Stomach (tissue), 8 donors: ENCODE measurements at regions not wholly inside any gene's neighbourhood (a gene's known extent, or its start where the extent isn't known, plus 50 kb on each side); places are given as distances from the start of the nearest gene placed in this dataset.
A peak's percentile ranks its signal among the peaks of the same experiment; 100 is the strongest.

ENCODE experiments used
- DNase-seq, 2 donors: peaks; one replicate each; pipeline versions ENCODE4 v3.0.0 to v3.0.0-alpha.2; 2013 to 2019
- H3K27ac ChIP-seq, 5 donors: fragments of 200-600 bp in 4 of 5; sonication (generic) in 4 of 5; one replicate each; pipeline ENCODE4 v1.5.1; 2013 to 2019; ENCODE audit warnings: mild to moderate bottlenecking in 1 of 5, moderate library complexity in 1 of 5
- H3K27me3 ChIP-seq, 3 donors: fragments of 200-600 bp; sonication (generic); one replicate each; pipeline ENCODE4 v1.5.1; 2017 to 2019; ENCODE audit warnings: mixed run types in 1 of 3
- H3K36me3 ChIP-seq, 4 donors: fragments of 200-600 bp; sonication (generic); 1 replicate in 3 of 4; 2 replicates in 1 of 4; pipeline ENCODE4 v1.5.1; 2016 to 2019
- H3K4me1 ChIP-seq, 4 donors: fragments of 200-600 bp; sonication (generic); one replicate each; pipeline ENCODE4 v1.5.1; 2016 to 2019
- H3K4me3 ChIP-seq, 4 donors: fragments of 200-600 bp; sonication (generic) in 3 of 4; one replicate each; pipeline ENCODE4 v1.5.1; 2016 to 2019; ENCODE audit warnings: mild to moderate bottlenecking in 1 of 4
- H3K9me3 ChIP-seq, 4 donors: fragments of 200-600 bp; sonication (generic); one replicate each; pipeline ENCODE4 v1.5.1; 2016 to 2019
- CTCF ChIP-seq, 7 experiments: fragments of 450-650 bp in 4 of 7; fragments of 200-600 bp in 3 of 7; sonication (generic) in 3 of 7; IDR thresholded peaks; one replicate each; pipeline ENCODE4 v1.5.1; 2016 to 2019; ENCODE audit warnings: antibody characterized with exemption in 7 of 7, control low read depth in 2 of 7, mild to moderate bottlenecking in 1 of 7
- EP300 ChIP-seq: sonication (generic); formaldehyde crosslinking; IDR thresholded peaks from one replicate; pipeline ENCODE4 v1.6.1; 2017; ENCODE audit warnings: antibody characterized with exemption
- POLR2A ChIP-seq, 4 donors: fragments of 450-650 bp; IDR thresholded peaks; one replicate each; pipeline ENCODE4 v1.6.1; 2016; ENCODE audit warnings: antibody characterized with exemption in 4 of 4, control low read depth in 2 of 4, mild to moderate bottlenecking in 1 of 4, moderate library complexity in 1 of 4
- POLR2AphosphoS5 ChIP-seq, 3 donors: sonication (generic); formaldehyde crosslinking; IDR thresholded peaks; one replicate each; pipeline ENCODE4 v1.6.1; 2016; ENCODE audit warnings: antibody characterized with exemption in 3 of 3
- WGBS, 5 donors: extraction: QIAGEN DNeasy Blood & Tissue Kit in 3 of 5; methylation state at CpG; one replicate each; pipeline versions ENCODE4 v1.1.5 to v1.1.7; 2013 to 2018; 5-methylcytosine and 5-hydroxymethylcytosine counted together
- intact Hi-C: fragments of 100-400 bp; cut with DNase I; formaldehyde crosslinking; loops from one replicate; pipeline ENCODE4 v1.15.1; 2023; ENCODE audit warnings: low total_unique reads
- donor health status: healthy with polysubstance abuse.
- donor health status: Bipolar disorder and iron deficiency.
- donor health status: healthy.

DNA sequence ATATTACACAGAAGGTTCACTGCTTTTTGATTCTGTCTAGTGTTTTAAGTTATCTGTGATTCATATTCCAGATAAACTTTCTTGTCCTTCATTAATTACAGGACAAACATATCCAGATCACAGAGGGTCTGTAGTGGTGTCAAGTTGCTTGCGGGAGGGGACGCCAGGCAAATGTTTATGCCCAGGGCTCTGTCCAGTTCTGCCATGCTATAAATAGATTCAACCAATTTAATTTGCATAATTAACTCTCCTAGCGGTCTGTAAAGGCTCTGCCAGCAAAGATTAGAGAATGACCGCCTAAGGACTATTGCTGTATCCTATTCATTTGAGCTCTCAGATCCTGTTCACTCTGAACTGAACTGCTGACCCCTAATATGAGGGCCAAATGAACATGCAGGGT is 59.7 kb upstream of the TRPC4 start:
- Histone ChIP-seq H3K27me3 (no peaks in the 10 kb centered on the region), H3K4me1 (no peaks in the 10 kb centered on the region), H3K36me3 (no peaks in the 10 kb centered on the region), H3K27ac (no peak overlapping the region), H3K9me3 (no peaks in the 10 kb centered on the region), H3K4me3 (no peak overlapping the region)
- 51 to 60% (median 56%) methylated on average over 4 of the region's 4 CpGs for WGBS, 5 donors
- TF ChIP-seq EP300 (no peak), POLR2A (IDR thresholded peaks at IDR 0.05) (no peak), POLR2AphosphoS5 (IDR thresholded peaks at IDR 0.05) (no peak)
- DNase-seq: no peak
- intact Hi-C loops: no loop called here

GRCh38 chr13:37927561-37927960 is 58.0 kb upstream of the TRPC4 start:
- no peaks in the 10 kb centered on the region for H3K4me1 ChIP-seq
- DNase-seq: no peak
- H3K27me3 ChIP-seq: no peaks in the 10 kb centered on the region
- H3K4me3 ChIP-seq: no peak overlapping the region
- TF ChIP-seq POLR2AphosphoS5 (IDR thresholded peaks at IDR 0.05) (no peak), EP300 (no peak), POLR2A (IDR thresholded peaks at IDR 0.05) (no peak), CTCF (IDR thresholded peaks at IDR 0.05) (no peak)
- 53 to 70% (median 61%) methylated on average over 4 of the region's 4 CpGs for WGBS, 5 donors
- intact Hi-C loops: no loop called here
- no peaks in the 10 kb centered on the region for H3K9me3 ChIP-seq
- no peaks in the 10 kb centered on the region for H3K36me3 ChIP-seq
- no peak overlapping the region for H3K27ac ChIP-seq

GRCh38 chr13:37925878-37926473 is 56.4 kb upstream of the TRPC4 start:
- no peak for TF ChIP-seq CTCF (IDR thresholded peaks at IDR 0.05)
- Histone ChIP-seq H3K36me3 (no peaks in the 10 kb centered on the region), H3K4me3 (no peak overlapping the region), H3K27ac (peak overlapping the region in 1 of 5 donors; percentile 34), H3K9me3 (no peaks in the 10 kb centered on the region), H3K27me3 (no peaks in the 10 kb centered on the region), H3K4me1 (no peaks in the 10 kb centered on the region)
- no peak for DNase-seq
- intact Hi-C loops: no loop called here
- WGBS, 5 donors: 77 to 88% (median 85%) methylated on average over 7 of the region's 7 CpGs

DNA sequence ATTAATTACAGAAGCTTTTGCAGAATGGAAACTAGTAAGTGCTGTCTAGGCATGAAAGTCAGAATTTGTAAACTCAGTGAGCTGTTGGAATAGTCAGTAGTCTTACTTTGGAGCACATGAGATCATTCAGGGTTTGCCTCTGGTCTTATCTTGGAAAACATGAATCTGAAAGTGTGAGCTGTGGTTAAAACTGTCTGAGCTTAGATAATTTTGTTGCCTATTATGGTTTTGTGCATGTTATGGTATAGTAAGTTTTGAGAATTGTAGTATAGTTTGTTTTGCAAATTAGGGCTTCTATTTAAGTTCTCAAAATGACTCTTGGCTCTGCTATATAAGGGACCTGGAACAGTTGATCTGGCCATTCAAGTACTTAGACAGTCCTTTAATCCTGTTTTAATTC is 53.7 kb upstream of the TRPC4 start:
- Histone ChIP-seq H3K4me1 (peaks cover 0 to 12% (median 0%) of the 10 kb centered on the region in 4 donors), H3K36me3 (no peaks in the 10 kb centered on the region), H3K27me3 (no peaks in the 10 kb centered on the region), H3K4me3 (no peak overlapping the region), H3K27ac (no peak overlapping the region), H3K9me3 (no peaks in the 10 kb centered on the region)
- DNase-seq: no peak
- intact Hi-C loops: no loop called here
- no peak for TF ChIP-seq CTCF (IDR thresholded peaks at IDR 0.05)
- no peak for TF ChIP-seq POLR2AphosphoS5 (IDR thresholded peaks at IDR 0.05)
- no peak for TF ChIP-seq POLR2A (IDR thresholded peaks at IDR 0.05)
- TF ChIP-seq EP300: no peak

DNA sequence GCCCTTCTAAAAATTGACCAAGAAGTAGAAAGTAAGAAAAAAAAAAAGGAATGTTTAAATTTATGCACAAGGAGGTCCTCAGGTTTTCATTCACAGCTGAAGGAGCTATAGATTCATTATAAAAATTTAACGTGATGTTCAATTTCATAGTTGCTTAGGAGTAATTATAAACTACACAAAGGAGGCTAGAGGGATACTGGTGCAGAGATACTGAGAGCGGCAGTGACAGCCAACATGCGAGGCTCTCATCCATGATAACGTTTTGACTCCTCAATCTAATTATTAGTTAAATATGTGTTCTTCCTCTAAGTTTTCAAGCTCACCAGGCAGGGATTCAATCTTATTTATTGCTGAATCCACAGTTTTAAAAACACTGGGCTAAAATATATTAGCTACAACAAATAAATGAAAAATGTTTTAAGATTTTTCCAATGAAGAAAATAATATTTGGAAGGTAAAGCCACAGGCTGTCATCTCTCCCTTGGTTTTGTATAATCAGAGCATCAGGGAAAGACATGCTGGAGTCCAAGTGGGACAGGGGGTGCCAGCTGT is 49.8 kb upstream of the TRPC4 start:
- H3K27ac ChIP-seq: no peak overlapping the region
- no peaks in the 10 kb centered on the region for H3K27me3 ChIP-seq
- 62 to 70% (median 65%) methylated on average over 4 of the region's 4 CpGs for WGBS, 5 donors
- H3K9me3 ChIP-seq: peaks cover 0 to 6% (median 3%) of the 10 kb centered on the region in 4 donors
- peaks cover 0 to 12% (median 0%) of the 10 kb centered on the region in 4 donors for H3K4me1 ChIP-seq
- no peaks in the 10 kb centered on the region for H3K36me3 ChIP-seq
- DNase-seq: no peak
- intact Hi-C loops: no loop called here
- peak overlapping the region in 1 of 4 donors; percentile 16 for H3K4me3 ChIP-seq
- no peak for TF ChIP-seq EP300
- no peak for TF ChIP-seq POLR2AphosphoS5 (IDR thresholded peaks at IDR 0.05)
- no peak for TF ChIP-seq CTCF (IDR thresholded peaks at IDR 0.05)
- no peak for TF ChIP-seq POLR2A (IDR thresholded peaks at IDR 0.05)
